Esophagus muscularis mucosa (tissue), 4 donors: ENCODE measurements at regions not wholly inside any gene's neighbourhood (a gene's known extent, or its start where the extent isn't known, plus 50 kb on each side); places are given as distances from the start of the nearest gene placed in this dataset.

Experiments used
- DNase-seq: peaks from one replicate; pipeline ENCODE4 v3.0.0-alpha.2; 2017; ENCODE audit errors: extremely low spot score
- H3K27ac ChIP-seq, 4 donors: fragments of 200-600 bp; sonication (generic); replicated peaks in 1 of 4; 1 replicate in 3 of 4; 2 replicates in 1 of 4; pipeline ENCODE4 v1.5.1; 2016 to 2019; ENCODE audit warnings: mild to moderate bottlenecking in 1 of 4
- H3K27me3 ChIP-seq, 4 donors: fragments of 200-600 bp; sonication (generic); one replicate each; pipeline versions ENCODE4 v1.5.1 to v1.6.0; 2016 to 2019
- H3K36me3 ChIP-seq, 4 donors: fragments of 200-600 bp; sonication (generic); one replicate each; pipeline ENCODE4 v1.5.1; 2016 to 2019
- H3K4me1 ChIP-seq, 4 donors: fragments of 200-600 bp; sonication (generic); one replicate each; pipeline ENCODE4 v1.5.1; 2016 to 2019
- H3K4me3 ChIP-seq, 4 donors: fragments of 200-600 bp; sonication (generic); 1 replicate in 2 of 4; 2 replicates in 2 of 4; pipeline ENCODE4 v1.5.1; 2016 to 2019; ENCODE audit warnings: mild to moderate bottlenecking in 4 of 4, moderate library complexity in 1 of 4
- H3K9me3 ChIP-seq, 4 donors: fragments of 200-600 bp; sonication (generic); 1 replicate in 3 of 4; 2 replicates in 1 of 4; pipeline ENCODE4 v1.5.1; 2016 to 2019
- EP300 ChIP-seq: sonication (generic); formaldehyde crosslinking; IDR thresholded peaks from one replicate; pipeline ENCODE4 v1.6.1; 2017; ENCODE audit warnings: antibody characterized with exemption
- POLR2A ChIP-seq: fragments of 450-650 bp; IDR thresholded peaks from one replicate; pipeline ENCODE4 v1.6.1; 2017; ENCODE audit warnings: antibody characterized with exemption, moderate library complexity, mild to moderate bottlenecking, low read depth
- POLR2AphosphoS5 ChIP-seq, 2 donors: sonication (generic); formaldehyde crosslinking; IDR thresholded peaks; one replicate each; pipeline ENCODE4 v1.6.1; 2017; ENCODE audit warnings: antibody characterized with exemption in 2 of 2
- WGBS: methylation state at CpG from one replicate; pipeline ENCODE4 v1.1.5; 2018; 5-methylcytosine and 5-hydroxymethylcytosine counted together
- intact Hi-C: fragments of 100-400 bp; cut with DNase I; formaldehyde crosslinking; loops from one replicate; pipeline ENCODE4 v1.15.1; 2023
- TF ChIP-seq, protein P1 (sequence below), 3 experiments: fragments of 200-600 bp in 2 of 3; fragments of 450-650 bp in 1 of 3; sonication (generic) in 2 of 3; IDR thresholded peaks; one replicate each; pipeline ENCODE4 v1.5.1; 2017 to 2019; ENCODE audit warnings: antibody characterized with exemption in 3 of 3, mild to moderate bottlenecking in 2 of 3, moderate library complexity in 1 of 3

DNA sequence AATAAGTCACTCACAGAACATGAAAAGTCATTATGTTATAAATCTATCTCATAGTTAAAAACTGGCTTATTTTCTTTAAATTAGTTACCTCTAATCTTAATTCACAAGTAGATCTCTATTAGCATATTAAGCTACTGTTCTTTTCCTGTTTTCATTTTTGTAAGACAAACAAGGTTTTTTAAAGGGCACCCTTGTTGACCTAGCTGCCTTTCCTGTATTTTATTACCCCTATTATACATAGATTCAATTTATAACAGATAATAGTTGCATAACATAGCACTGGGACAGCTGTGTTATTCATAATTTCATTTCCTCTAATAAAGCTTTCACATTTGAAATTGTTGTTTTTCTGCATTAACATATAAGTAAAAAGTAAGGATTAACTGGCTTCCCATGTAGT is 1500.7 kb upstream of the FLRT2 start:
- Histone ChIP-seq H3K9me3 (no peaks in the 10 kb centered on the region), H3K27ac (no peak overlapping the region), H3K36me3 (no peaks in the 10 kb centered on the region), H3K4me3 (no peak overlapping the region), H3K4me1 (no peaks in the 10 kb centered on the region), H3K27me3 (no peaks in the 10 kb centered on the region)
- intact Hi-C loops = no loop called here
- TF ChIP-seq, protein P1, sequence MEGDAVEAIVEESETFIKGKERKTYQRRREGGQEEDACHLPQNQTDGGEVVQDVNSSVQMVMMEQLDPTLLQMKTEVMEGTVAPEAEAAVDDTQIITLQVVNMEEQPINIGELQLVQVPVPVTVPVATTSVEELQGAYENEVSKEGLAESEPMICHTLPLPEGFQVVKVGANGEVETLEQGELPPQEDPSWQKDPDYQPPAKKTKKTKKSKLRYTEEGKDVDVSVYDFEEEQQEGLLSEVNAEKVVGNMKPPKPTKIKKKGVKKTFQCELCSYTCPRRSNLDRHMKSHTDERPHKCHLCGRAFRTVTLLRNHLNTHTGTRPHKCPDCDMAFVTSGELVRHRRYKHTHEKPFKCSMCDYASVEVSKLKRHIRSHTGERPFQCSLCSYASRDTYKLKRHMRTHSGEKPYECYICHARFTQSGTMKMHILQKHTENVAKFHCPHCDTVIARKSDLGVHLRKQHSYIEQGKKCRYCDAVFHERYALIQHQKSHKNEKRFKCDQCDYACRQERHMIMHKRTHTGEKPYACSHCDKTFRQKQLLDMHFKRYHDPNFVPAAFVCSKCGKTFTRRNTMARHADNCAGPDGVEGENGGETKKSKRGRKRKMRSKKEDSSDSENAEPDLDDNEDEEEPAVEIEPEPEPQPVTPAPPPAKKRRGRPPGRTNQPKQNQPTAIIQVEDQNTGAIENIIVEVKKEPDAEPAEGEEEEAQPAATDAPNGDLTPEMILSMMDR (IDR thresholded peaks at IDR 0.05) = no peak
- DNase-seq = no peak

DNA sequence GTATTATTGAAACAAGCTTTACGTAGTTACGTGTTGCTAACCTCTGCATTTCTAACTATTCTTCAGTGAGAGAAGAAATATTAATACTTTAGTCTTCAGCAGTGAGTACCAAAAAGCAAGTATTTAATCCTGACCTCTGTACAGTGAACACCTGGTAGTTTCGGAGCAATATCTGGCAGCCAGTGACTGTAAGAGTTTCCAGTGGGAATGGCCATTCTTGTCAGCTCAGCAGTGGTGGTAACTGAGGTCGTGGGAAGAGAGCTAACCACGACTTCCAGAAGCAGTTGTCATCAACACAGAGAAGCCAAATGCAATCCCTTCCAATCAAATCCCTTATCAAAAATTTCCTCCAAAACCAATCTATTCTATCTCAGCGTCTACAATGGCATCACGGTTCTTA is 1500.2 kb upstream of the FLRT2 start:
- intact Hi-C loops = no loop called here
- Histone ChIP-seq H3K27me3 (no peaks in the 10 kb centered on the region), H3K4me1 (no peaks in the 10 kb centered on the region), H3K9me3 (no peaks in the 10 kb centered on the region), H3K36me3 (no peaks in the 10 kb centered on the region), H3K27ac (no peak overlapping the region), H3K4me3 (no peak overlapping the region)
- DNase-seq = no peak
- TF ChIP-seq POLR2A (no peak), EP300 (no peak), POLR2AphosphoS5 (IDR thresholded peaks at IDR 0.05) (no peak)
- TF ChIP-seq, protein P1 (IDR thresholded peaks at IDR 0.05) = no peak
- 67% methylated on average over 7 of the region's 7 CpGs for WGBS

DNA sequence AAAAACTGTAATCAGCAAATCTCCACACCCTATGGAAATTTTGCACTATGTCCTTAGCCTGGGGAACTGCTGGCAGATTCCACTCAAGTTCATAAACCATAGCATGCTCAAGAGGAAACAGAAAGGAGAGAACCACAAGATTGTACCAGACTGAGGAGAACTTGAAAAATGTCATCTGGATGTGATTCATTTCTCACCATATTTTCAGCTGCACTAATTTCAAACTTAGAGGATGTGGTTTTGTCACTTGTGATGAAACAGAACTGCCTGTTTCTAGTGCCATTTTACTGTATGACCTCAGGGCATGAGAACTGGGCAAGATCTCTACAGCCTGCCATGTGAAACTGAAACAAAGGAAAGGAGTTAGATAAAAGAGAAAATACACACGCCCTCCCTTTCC is 1493.1 kb upstream of the FLRT2 start:
- no peak for DNase-seq
- Histone ChIP-seq H3K4me3 (no peak overlapping the region), H3K27ac (no peak overlapping the region), H3K27me3 (no peaks in the 10 kb centered on the region), H3K9me3 (no peaks in the 10 kb centered on the region), H3K4me1 (no peaks in the 10 kb centered on the region), H3K36me3 (no peaks in the 10 kb centered on the region)
- TF ChIP-seq, protein P1 (IDR thresholded peaks at IDR 0.05) = no peak
- TF ChIP-seq POLR2AphosphoS5 (IDR thresholded peaks at IDR 0.05) = no peak
- no peak for TF ChIP-seq POLR2A
- TF ChIP-seq EP300 = no peak
- intact Hi-C loops = no loop called here
- WGBS = 66% methylated on average over 1 of the region's 1 CpG

DNA sequence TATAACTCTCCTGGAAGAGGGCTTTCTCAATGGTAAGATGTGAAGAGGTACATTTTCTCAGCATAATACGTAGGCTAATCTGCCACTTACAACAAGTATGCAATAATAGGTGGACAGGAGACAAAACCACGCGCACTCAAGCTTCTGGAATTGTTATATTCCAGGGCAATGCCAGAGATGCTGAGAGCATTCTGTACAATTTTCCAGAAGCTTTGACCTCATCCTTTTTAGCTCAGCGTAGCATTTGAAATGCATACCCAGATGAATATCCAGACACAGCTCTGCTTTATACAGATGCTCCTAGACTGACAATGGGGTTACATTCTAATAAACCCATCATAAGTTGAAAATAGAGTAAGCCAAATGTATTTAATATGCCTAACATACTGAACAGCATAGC is 1492.4 kb upstream of the FLRT2 start:
- no peak overlapping the region for H3K4me3 ChIP-seq
- no peak overlapping the region for H3K27ac ChIP-seq
- no peaks in the 10 kb centered on the region for H3K36me3 ChIP-seq
- H3K27me3 ChIP-seq = no peaks in the 10 kb centered on the region
- no peaks in the 10 kb centered on the region for H3K4me1 ChIP-seq
- intact Hi-C loops = no loop called here
- no peak for DNase-seq
- no peaks in the 10 kb centered on the region for H3K9me3 ChIP-seq
- TF ChIP-seq POLR2AphosphoS5 (IDR thresholded peaks at IDR 0.05) (no peak), POLR2A (no peak), EP300 (no peak)
- TF ChIP-seq, protein P1 (IDR thresholded peaks at IDR 0.05) = no peak
- 93% methylated on average over 4 of the region's 4 CpGs for WGBS

DNA sequence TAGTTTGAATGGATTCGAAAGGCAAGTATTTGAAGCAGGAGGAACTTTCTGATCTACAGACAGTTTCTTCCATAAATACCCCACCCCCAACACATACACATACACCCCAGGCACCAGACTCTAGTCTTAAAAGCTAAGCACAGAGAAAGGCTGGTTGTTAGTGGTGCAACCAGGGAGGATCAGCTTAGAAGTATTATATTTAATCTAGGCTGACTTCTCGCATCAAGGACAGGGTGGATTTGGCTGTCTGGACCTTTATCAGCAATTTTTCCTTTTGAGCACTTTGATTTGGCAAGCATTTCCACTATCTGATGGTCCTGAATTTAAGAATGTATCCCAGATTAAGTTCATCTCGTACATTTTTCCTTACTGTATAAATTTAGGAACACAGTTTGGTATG is 1489.8 kb upstream of the FLRT2 start:
- H3K9me3 ChIP-seq = no peaks in the 10 kb centered on the region
- H3K36me3 ChIP-seq = no peaks in the 10 kb centered on the region
- H3K4me1 ChIP-seq = no peaks in the 10 kb centered on the region
- no peaks in the 10 kb centered on the region for H3K27me3 ChIP-seq
- intact Hi-C loops = no loop called here
- 82% methylated on average over 3 of the region's 3 CpGs for WGBS
- no peak overlapping the region for H3K27ac ChIP-seq
- DNase-seq = no peak
- no peak overlapping the region for H3K4me3 ChIP-seq
- TF ChIP-seq, protein P1 (IDR thresholded peaks at IDR 0.05) = no peak
- TF ChIP-seq POLR2A (no peak), EP300 (no peak), POLR2AphosphoS5 (IDR thresholded peaks at IDR 0.05) (no peak)
